Gastrocnemius medialis (tissue), 4 donors: ENCODE measurements at regions not wholly inside any gene's neighbourhood (a gene's known extent, or its start where the extent isn't known, plus 50 kb on each side); places are given as distances from the start of the nearest gene placed in this dataset.

Experiments used
- POLR2A ChIP-seq, 2 donors: fragments of 450-650 bp; IDR thresholded peaks; one replicate each; pipeline ENCODE4 v1.6.1; 2017; ENCODE audit warnings: antibody characterized with exemption in 2 of 2, mild to moderate bottlenecking in 2 of 2, moderate library complexity in 2 of 2
- TF ChIP-seq, protein P1 (sequence below), 5 experiments: fragments of 450-650 bp in 3 of 5; fragments of 200-600 bp in 2 of 5; sonication (generic) in 2 of 5; IDR thresholded peaks in 4 of 5; conservative IDR thresholded peaks in 1 of 5; 1 replicate in 4 of 5; 2 replicates in 1 of 5; pipeline ENCODE4 v1.5.1; 2016 to 2019; ENCODE audit warnings: antibody characterized with exemption in 5 of 5, mild to moderate bottlenecking in 3 of 5, moderate library complexity in 3 of 5

DNA sequence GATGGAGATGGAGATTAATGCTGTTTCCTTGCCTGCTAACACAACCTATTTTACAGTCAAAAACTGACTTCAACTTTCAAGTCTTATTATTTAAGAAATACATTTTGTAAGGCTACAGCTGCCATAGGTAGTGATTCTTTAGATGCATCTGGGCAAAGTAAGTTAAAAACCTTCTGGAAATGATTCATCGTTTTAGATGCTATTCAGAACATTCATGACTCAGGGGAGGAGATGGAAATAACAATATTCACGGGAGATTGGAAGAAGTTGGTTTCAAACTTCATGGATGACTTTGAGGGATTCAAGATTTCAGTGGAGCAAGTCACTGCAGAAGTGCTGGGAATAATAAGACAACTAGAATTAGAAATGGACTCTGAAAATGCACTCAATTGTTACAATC is 174.9 kb upstream of the GGTLC1 start:
- TF ChIP-seq, protein P1, sequence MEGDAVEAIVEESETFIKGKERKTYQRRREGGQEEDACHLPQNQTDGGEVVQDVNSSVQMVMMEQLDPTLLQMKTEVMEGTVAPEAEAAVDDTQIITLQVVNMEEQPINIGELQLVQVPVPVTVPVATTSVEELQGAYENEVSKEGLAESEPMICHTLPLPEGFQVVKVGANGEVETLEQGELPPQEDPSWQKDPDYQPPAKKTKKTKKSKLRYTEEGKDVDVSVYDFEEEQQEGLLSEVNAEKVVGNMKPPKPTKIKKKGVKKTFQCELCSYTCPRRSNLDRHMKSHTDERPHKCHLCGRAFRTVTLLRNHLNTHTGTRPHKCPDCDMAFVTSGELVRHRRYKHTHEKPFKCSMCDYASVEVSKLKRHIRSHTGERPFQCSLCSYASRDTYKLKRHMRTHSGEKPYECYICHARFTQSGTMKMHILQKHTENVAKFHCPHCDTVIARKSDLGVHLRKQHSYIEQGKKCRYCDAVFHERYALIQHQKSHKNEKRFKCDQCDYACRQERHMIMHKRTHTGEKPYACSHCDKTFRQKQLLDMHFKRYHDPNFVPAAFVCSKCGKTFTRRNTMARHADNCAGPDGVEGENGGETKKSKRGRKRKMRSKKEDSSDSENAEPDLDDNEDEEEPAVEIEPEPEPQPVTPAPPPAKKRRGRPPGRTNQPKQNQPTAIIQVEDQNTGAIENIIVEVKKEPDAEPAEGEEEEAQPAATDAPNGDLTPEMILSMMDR (IDR thresholded peaks at IDR 0.05 in 4 of 5, conservative IDR thresholded peaks at IDR 0.05 in 1 of 5) = no peak
- no peak for TF ChIP-seq POLR2A (IDR thresholded peaks at IDR 0.05)
